ENCODE measurements at regions not wholly inside any gene's neighbourhood (a gene's known extent, or its start where the extent isn't known, plus 50 kb on each side); places are given as distances from the start of the nearest gene placed in this dataset.
"Not testable (repeated sequence)": the region's sequence is repeated elsewhere in the genome, so short reads cannot be mapped to it uniquely, and the experiment has no call there.

DNA sequence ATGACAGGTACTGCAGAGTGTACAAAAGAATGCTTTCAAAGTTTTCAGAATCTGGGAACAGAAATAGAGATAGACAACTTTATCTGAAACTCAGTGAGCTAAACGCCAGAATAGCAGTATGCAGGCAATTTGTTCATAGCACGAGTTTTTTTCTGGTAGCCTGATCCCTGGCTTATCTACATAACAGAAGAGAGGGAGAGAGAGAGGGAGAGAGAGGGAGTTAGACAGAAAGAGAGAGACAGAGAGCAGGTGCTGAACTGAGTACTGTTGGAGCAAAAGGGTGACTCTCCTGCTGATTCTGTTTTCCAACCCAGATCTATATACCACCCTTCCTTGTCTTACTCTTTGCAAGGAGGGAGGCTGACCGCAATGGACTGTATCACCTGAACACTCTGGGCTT lies 388.0 kb upstream of the CA10 start:
- no peak for DNase-seq (ENCODE audit: low spot score)

DNA sequence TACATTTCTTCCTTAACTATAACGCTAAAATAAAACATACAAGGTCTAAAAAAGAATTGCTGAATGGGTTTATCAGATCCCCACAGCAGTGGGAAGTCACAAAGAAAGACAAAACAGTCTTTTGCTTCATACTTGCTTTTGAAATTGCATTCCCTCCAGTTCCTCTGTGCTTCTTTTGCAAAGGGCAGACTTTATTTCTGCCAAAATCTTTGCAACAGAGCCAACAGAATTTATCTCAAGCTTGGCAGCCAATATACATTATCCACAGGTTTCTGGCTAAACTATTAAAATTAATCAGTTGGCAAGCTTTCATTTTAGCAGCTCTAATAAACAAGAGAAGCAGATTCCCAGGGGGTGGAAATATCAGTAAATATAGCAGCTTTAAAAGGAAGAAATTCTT lies 378.9 kb upstream of the CA10 start:
- no peak for DNase-seq (ENCODE audit: low spot score)

GRCh38 chr17:52536489-52536888 lies 378.0 kb upstream of the CA10 start:
- no peak for DNase-seq (ENCODE audit: low spot score)

- no peak for DNase-seq (ENCODE audit: low spot score)
Measured at GRCh38 chr17:52532373-52532772, 373.9 kb upstream of the CA10 start.

DNA sequence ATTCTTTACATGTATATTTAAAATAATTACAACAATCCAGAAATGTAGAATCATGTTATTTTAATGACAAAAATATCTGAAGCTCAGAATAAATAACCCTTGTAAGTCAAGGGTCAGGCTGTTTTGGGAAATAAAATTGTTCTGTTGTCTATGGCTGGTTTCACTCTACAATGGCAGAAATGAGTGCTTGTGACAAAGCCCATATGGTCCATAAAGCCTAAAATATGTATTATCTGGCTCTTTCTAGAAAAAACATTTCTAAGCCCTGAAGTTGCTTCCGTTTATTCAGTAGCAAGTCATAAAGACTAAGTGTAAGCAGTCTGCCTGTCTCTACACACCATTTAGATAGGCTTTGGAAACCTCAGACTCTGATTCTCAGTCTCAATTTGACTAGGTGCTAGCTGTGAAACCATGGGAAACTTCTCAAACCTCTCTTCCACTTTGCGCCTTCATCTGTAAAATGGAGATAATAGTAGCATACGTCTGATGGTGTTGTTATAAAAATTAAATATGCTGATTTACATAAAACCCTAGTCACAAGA lies 365.7 kb upstream of the CA10 start:
- no peak for DNase-seq (ENCODE audit: low spot score)

- no peak for DNase-seq (ENCODE audit: low spot score)
Measured at GRCh38 chr17:52517176-52517575, 358.7 kb upstream of the CA10 start.

DNA sequence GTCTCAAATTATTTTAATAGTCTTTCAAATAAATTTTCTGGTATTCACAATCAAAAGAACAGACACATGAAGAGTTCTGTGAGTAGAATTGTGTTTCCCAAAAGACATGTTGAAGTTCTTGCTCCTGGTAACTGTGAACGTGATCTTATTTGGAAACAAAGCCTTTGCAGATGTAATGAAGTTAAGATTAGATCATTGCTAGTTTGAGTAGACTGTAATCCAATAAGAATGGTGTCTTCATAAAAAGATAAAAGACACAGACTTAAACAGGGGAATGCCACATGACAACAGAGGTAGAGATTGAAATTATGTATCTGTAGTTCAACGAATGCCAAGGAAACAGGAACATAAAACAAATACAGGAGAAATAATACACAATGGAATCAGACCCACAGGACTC lies 357.4 kb upstream of the CA10 start:
- DNase-seq (ENCODE audit: low spot score) = no peak

- no peak for DNase-seq (ENCODE audit: low spot score)
Measured at GRCh38 chr17:52505601-52506000, 347.1 kb upstream of the CA10 start.

GRCh38 chr17:52504081-52504480 lies 345.6 kb upstream of the CA10 start:
- DNase-seq (ENCODE audit: low spot score) = no peak

GRCh38 chr17:52495646-52496045 lies 337.1 kb upstream of the CA10 start:
- no peak for DNase-seq (ENCODE audit: low spot score)

DNA sequence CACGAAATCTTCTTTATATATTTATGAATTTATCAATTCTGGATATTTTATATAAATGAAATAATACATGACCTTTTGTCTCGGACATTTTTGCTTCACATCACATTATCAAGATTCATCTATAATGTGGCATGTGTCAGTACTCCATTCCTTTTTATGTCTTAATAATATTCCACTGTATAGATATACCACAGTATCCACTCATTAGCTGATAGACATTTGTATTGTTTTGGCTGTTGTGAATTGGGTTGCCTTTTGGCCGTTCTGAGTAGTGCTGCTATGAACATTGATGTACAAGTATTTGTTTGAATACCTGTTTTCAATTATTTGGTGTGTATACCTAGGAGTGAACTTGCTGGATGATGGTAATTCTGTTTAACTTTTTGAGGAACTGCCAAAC lies 323.8 kb upstream of the CA10 start:
- no peak for DNase-seq (ENCODE audit: low spot score)

GRCh38 chr17:52477824-52478699 lies 319.5 kb upstream of the CA10 start:
- DNase-seq (ENCODE audit: low spot score) = no peak

DNA sequence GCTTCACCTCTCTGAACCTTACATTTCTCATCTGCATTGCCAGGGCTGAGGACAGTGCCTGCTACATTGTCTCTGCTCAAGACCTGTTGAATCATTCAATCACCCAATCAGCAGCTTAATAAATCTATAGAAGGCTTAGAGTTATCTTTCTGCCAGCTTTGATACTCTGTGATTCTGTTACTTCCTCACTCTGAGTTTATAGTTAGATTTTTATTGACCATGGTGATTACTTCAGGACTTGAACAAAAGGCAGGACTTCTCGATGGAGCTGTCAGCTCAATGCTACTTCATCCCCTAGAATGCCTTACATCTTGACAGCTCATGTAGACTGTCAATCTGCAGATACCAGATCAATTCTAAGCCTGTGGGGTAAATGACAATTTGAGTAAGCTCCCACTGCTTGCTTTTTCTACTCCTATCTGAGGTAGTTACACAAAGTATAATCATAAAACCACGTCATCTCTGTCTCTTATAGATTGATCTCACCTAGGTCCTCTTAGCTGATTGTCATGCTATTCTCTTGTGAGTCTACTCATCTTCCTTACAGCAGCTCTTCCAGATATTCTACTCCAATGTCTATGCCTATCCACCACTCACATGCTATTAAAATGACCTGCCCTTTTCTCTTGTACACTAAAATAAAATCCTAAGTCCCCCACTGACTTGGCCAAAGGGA lies 318.3 kb upstream of the CA10 start:
- no peak for DNase-seq (ENCODE audit: low spot score)

GRCh38 chr17:52470553-52470952 lies 312.0 kb upstream of the CA10 start:
- DNase-seq (ENCODE audit: low spot score) = no peak

DNA sequence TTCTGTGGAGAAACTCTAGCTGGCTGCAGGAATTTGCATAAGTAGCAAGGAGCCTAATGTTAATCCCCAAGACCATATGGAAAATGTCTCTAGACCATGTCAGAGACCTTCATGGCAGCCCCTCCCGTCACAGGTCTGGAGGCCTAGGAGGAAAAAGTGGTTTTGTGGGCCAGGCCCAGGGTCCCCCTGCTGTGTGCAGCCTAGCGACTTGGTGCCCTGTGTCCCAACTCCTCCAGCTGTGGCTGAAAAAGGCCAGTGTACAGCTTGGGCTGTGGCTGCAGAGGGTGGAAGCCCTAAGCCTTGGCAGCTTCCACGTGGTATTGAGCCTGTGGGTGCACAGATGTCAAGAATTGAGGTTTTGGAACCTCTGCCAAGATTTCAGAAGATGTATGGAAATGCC lies 306.9 kb upstream of the CA10 start:
- no peak for DNase-seq (ENCODE audit: low spot score)

DNA sequence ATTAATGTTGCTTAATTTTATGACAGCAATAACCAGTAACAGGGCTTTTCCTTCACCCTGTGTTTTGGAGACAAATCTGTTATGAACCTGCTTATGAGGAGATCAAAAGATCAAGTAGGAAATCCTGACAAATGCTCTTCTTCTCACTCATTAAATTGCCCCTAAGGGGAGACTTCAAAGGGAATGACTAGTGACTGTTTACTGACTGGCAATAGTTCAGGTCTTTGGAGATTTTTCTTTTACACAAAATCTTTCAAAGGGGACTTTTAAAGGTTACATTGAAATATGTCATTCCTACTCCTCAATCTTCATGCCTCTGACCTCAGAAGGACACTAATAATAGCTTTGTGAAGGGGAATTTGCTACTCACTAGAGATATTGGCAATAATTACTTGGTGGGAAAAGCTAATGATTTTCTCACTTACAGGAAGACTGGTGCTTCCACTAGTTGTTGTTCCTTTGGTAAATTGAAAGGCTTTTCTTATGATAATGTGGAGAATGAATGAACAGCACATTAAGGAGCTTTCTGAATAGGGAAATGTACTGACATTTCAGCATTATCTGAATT lies 292.9 kb upstream of the CA10 start:
- no peak for DNase-seq (ENCODE audit: low spot score)

DNA sequence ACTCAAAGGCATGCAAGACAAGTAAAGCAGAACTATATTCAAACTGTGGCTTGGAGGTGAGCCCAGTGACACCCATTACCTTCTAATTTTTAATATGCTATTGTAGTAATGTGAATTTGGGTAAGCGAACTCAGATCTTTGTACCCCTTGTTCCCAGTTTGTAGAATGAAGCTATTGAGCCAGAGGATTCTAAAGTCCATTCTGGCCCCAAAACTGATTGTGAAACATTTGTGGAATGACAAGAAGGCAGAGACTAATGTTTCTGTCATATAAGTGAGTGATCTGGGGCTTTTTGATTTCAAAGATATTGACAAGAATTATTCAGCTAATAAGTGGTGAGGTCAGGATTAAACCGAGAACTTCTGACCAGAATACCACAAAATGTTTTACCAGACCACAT lies 283.8 kb upstream of the CA10 start:
- DNase-seq (ENCODE audit: low spot score) = no peak

GRCh38 chr17:52420555-52421078 lies 262.1 kb upstream of the CA10 start:
- DNase-seq (ENCODE audit: low spot score) = no peak

GRCh38 chr17:52419229-52419641 lies 260.7 kb upstream of the CA10 start:
- no peak for DNase-seq (ENCODE audit: low spot score)

GRCh38 chr17:52410781-52411180 lies 252.3 kb upstream of the CA10 start:
- DNase-seq (ENCODE audit: low spot score) = no peak

DNA sequence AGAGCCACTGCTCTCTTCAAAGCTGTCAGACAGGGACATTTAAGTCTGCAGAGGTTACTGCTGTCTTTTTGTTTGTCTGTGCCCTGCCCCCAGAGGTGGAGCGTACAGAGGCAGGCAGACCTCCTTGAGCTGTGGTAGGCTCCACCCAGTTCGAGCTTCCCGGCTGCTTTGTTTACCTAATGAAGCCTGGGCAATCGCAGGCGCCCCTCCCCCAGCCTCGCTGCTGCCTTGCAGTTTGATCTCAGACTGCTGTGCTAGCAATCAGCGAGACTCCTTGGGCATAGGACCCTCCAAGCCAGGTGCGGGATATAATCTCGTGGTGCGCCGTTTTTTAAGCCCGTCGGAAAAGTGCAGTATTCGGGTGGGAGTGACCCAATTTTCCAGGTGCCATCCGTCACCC lies 250.7 kb upstream of the CA10 start:
- not testable (repeated sequence) for DNase-seq (ENCODE audit: low spot score)

DNA sequence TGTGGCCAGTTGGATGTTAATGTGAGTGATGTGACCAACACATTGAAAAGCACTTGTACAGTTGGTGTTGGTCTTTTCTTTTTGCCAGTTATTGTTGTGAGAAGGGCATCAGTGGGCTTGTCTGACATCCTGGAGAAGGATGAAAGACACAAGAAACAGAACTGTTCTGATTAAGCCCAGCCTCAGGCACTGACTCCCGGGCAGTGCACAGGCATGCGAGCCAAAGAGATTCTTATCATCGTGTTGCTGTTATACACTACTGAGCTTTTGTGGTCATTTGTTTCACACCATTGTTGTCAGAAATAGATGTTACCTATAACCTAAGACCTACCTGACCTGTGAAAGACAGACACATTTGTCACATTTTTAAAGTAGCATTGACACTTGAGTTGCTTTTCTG lies 236.8 kb upstream of the CA10 start:
- DNase-seq (ENCODE audit: low spot score) = no peak

- DNase-seq (ENCODE audit: low spot score) = no peak
Measured at GRCh38 chr17:52390422-52390821, 231.9 kb upstream of the CA10 start.
